GM12801 (cell line): ENCODE measurements at regions not wholly inside any gene's neighbourhood (a gene's known extent, or its start where the extent isn't known, plus 50 kb on each side); places are given as distances from the start of the nearest gene placed in this dataset.

Experiments used
- TF ChIP-seq, protein P1 (sequence below): IDR thresholded peaks from one replicate; pipeline ENCODE4 v1.5.1; 2011; ENCODE audit warnings: control low read depth; ENCODE audit not compliant: insufficient read length; ENCODE audit errors: extremely low read depth

DNA sequence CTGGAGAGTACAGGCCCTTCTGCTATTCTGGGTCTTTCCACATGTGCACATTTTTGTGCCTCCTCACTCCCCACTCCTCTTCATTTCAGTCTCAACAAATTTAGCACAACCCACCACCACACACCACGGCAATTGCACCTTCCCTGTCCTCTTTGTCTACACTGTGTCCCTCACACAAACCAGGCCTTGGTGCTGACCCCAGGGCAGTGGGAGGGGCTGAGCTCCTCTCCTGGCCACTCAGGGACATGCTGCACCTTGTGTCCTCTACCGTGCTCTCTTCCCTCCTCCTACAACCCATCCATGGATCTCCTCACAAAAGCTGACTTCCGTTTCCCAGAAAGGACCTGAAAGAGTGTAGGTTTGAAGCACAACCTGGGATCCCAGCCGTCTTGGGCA lies 90.9 kb upstream of the IKZF1 start:
- TF ChIP-seq, protein P1, sequence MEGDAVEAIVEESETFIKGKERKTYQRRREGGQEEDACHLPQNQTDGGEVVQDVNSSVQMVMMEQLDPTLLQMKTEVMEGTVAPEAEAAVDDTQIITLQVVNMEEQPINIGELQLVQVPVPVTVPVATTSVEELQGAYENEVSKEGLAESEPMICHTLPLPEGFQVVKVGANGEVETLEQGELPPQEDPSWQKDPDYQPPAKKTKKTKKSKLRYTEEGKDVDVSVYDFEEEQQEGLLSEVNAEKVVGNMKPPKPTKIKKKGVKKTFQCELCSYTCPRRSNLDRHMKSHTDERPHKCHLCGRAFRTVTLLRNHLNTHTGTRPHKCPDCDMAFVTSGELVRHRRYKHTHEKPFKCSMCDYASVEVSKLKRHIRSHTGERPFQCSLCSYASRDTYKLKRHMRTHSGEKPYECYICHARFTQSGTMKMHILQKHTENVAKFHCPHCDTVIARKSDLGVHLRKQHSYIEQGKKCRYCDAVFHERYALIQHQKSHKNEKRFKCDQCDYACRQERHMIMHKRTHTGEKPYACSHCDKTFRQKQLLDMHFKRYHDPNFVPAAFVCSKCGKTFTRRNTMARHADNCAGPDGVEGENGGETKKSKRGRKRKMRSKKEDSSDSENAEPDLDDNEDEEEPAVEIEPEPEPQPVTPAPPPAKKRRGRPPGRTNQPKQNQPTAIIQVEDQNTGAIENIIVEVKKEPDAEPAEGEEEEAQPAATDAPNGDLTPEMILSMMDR = no peak

DNA sequence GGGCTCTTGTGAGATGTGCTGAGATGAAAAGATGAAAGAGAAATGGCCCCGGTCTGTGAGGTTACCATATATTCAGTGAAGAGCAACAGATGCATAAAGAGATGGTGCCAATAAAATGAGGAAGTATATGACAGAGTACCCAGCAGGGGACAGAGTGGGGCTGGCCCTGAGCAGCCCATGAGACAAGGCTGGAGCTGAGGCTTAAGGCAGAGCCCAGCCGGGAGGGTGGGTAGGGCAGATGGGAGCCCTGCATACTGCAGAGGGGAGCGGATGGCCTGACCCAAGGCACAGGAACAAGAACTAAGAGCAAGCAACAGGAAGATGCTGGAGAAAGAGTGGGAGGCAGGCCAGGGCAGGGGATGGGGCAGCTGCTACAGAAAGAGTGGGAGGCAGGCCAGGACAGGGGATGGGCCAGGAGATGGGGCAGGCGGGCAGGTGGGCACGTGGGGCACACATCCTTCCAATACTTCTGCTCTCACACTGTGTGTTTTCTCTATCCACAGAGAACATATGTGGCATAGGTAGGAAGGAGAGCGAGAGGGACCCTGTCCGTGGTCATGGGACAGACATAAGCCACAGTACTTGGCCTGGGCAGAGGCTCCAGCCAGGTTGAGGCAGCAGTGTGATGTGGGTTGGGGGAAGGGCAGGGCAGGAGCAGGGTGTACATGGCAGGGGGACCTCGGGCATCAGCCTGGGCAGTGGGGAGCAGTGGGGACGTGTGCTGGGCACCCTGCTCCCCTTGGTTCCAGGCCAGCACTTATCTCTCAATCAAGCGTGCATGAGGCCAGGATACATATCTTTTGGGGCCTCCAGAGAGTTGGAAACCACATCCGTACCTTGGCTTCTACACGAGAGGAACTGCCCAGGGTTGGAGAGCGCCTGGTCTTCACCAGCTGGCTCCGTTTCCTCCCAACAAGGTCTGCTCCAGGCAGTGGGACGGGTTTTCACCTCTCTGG lies 91.6 kb upstream of the IKZF1 start:
- TF ChIP-seq, protein P1 = no peak

- TF ChIP-seq, protein P1 = no peak
Observed at GRCh38 chr7:50212016-50212325, 92.5 kb upstream of the IKZF1 start.

GRCh38 chr7:50211130-50212015 lies 93.1 kb upstream of the IKZF1 start:
- TF ChIP-seq, protein P1 = no peak

DNA sequence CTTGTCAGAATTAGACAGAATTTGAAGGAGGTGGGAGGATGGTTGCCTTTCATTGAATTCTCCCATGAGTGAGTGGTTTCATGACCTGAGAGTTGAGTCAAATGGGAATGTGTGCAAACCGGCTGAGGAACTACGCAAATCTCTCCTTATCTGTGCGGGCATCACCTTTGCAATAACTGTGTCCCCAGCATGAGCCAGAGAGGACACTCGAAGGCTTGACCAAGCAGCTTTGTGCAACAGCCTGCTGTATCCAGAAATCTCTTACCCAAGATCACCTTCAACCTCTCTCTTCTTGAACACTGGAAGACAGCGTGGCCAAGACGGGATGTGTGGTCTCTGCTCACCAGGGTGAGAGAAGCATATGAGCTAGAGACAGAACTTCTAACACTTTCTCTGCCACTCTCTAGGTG lies 93.8 kb upstream of the IKZF1 start:
- TF ChIP-seq, protein P1 = no peak

DNA sequence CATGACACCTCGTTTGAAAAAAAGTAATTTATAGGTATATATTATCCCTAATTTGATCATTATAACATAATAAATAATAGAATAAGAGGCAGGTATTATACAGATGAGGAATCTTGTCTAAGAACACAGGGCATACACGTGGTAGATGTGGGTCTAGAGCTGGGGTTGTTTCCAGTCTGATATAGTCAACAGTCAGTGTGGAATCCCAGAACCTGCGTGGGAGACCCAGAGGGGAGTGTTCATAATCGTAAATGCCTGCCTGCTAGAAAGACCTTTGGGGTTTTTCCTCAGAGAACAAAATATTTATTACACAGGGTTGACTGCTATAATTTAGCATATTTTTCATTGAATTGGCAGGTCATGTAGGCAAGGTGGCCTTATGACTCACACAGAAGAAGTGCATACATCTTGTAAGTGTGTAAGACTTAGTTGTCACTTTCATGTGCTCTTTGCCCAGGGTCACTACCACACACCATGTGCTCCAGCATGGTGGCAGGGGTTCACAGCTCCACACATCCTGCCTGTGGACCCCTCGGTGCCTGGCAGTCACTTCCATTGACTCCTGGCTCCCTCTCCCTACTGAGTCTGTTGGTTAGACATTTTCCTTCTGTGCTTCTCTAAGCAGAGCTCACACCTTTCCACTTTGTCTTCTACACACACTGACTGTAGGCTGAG lies 94.9 kb upstream of the IKZF1 start:
- TF ChIP-seq, protein P1 = no peak
